Stimulated activated CD4-positive, alpha-beta T cell treated with anti-CD3 and anti-CD28 coated beads, TNF-alpha, amount 100 ng/mL, for 4 hours (primary cell): ENCODE measurements at regions not wholly inside any gene's neighbourhood (a gene's known extent, or its start where the extent isn't known, plus 50 kb on each side); places are given as distances from the start of the nearest gene placed in this dataset.

Experiments used
- DNase-seq, 3 experiments: peaks; one replicate each; pipeline ENCODE4 v3.0.0-alpha.2; 2020; ENCODE audit warnings: low read depth in 3 of 3

GRCh38 chr11:70535191-70535971, 137.1 kb downstream of the CTTN start:
- no peak for DNase-seq

DNA sequence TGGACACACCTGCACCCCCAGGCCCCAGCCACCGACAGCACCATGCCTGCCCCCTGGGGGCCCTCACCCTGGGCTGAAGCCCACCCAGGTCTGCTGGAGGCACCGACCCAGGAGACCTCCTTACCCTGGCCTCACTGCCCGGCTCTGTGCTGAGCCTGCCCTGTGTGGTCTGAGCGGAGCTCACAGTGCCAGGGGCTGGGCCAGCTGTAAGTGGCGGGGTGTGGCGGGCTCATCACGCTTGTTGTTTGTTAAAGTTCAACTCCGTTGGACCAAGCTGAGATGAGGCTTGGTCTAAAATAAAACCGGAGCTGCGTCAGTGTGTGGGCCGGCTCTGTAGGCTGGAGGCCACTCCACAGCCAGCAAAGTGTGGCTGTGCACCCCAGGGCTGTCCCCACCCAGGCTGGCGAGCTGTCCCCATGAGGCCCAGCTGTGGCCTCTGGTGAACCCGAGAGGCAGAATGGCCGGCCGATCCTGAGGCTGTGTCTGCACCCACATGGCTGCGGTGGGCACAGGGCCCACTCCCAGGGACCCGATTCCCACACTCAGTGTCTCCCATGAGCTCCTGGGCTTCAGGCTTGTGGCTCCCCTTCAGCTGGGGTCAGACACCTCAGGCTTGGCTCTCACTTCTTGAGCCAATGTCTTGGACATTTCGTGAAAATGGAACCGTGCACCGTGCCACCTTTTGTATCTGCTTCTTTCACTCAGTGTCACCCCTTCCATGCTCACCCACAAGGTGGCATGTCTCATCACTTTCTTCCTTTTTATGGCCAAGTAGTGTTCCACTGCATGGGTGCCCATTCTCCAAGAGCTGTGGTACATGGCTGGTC, 137.9 kb downstream of the CTTN start:
- DNase-seq: no peak

GRCh38 chr11:70537576-70538571, 139.5 kb downstream of the CTTN start:
- DNase-seq: no peak

- no peak for DNase-seq
Observed at GRCh38 chr11:70538641-70539359, 140.5 kb downstream of the CTTN start.

GRCh38 chr11:70539360-70540095, 141.2 kb downstream of the CTTN start:
- no peak for DNase-seq

- DNase-seq: no peak
Observed at GRCh38 chr11:70540196-70540595, 141.9 kb downstream of the CTTN start.

DNA sequence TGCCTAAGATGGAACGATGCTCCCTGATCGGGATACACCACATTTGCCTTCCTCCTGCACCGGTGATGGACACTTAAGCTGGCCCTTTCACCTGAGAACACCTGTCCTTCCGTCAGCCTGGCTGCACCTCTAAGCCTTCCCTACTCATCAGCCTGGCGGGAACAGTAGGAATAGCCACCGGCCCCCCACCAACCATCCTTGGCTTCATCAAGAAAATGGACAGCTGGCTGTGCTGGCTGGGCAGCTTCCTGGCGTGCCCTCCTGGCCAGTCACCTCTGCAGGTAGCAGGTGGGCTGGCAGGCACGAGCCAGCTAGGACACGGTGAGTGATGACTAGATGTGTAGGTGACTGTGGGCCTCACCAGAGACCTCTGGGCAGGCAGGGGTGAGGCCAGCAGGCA, 142.8 kb downstream of the CTTN start:
- DNase-seq: no peak

DNA sequence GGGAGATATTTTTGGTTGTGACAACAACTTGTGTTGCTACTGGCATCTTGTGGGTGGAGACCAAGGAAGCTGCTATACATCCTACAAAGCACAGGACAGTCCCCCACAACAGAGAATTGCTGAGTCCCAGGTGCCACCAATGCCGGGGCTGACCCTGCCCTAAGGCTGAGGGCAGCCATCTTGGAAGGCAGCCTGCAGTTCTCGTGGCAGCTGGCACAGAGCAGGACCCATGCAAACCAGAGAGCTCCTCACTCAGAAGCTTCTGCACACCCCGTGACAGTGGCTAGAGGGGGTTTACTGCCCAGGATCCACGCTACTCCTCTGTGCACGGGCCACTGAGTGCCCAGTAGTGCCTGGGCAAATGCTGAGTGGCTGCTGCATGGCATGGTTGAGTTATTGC, 143.4 kb downstream of the CTTN start:
- no peak for DNase-seq

DNA sequence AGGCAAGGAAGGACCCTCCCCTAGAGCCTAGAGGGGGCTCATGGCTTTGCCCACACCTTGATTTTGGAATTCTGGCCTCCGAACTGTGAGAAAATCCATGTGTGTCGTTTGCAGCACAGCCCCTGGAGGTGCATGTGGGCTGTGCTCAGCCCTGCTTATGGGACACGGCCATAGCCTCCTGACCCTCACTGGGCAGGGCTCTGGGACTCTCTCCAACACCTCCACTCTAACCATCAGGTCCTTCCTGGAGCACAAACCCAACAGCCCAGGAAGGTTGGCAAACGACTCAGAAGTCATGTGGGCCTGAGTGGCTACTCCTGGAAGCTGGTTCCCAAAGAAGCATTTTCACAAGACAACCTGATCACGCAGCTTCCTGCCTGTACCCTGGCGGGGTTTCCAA, 144.1 kb downstream of the CTTN start:
- DNase-seq: no peak

- no peak for DNase-seq
Observed at GRCh38 chr11:70542811-70543210, 144.5 kb downstream of the CTTN start.

DNA sequence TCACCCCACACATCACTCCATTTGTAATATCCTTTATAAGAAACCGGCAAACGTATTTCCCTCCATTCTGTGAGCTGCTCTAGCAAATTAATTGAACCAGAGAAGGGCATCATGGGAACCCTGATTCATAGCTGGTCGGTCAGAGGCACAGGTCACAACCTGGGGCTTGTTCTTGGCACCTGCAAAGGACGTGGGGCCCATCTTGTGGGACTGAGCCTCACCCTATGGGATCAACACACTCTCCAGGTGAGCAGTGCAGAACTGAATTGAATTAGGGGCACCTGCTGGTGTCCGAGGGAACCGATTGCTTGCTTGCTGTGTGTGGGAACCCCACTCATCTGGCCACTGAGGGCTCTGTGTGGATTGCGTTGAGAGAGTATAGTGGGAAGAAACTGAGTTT, 145.3 kb downstream of the CTTN start:
- DNase-seq: no peak

GRCh38 chr11:70544067-70544773, 145.9 kb downstream of the CTTN start:
- DNase-seq: no peak

DNA sequence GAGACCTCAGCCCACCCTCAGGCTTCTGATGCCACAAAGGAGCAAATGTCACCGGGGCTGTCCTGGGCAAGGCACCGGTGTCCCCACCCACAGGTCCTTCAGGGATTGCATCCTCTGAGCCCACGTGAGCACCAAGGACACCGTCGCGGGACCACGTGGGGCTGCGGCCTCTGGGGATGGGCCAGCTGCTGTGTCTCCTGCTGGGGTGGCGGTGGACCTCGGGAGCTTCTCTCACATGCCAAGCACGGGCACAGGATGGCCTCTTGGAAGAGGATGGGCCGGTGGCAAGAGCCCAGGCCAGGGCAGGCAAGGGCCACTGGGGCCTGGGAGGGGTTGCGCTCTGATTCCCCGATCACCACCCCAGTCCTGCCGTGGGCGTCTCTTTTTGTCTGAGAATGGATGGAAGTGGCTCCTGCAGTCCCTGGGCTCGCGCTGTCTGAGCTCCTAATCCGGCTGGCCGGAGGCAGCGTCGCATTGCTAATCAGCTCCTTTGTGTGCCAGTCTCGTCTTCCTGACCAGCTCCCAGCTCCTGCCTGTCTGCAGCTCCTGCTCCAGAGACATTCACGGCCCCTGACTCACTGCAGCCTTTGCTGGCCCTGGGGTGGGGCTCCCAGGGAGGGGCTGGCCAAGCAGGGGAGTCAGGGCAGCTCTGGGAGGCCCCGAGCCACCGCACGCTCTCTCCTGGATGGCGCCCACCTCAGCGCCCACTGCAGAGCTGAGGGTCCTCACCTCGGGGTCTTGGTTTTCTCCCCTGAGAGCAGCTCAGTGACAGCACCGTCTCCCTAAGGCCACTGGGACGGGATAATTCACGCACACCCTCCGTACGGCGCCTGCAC, 146.7 kb downstream of the CTTN start:
- no peak for DNase-seq

GRCh38 chr11:70545610-70545912, 147.2 kb downstream of the CTTN start:
- no peak for DNase-seq

DNA sequence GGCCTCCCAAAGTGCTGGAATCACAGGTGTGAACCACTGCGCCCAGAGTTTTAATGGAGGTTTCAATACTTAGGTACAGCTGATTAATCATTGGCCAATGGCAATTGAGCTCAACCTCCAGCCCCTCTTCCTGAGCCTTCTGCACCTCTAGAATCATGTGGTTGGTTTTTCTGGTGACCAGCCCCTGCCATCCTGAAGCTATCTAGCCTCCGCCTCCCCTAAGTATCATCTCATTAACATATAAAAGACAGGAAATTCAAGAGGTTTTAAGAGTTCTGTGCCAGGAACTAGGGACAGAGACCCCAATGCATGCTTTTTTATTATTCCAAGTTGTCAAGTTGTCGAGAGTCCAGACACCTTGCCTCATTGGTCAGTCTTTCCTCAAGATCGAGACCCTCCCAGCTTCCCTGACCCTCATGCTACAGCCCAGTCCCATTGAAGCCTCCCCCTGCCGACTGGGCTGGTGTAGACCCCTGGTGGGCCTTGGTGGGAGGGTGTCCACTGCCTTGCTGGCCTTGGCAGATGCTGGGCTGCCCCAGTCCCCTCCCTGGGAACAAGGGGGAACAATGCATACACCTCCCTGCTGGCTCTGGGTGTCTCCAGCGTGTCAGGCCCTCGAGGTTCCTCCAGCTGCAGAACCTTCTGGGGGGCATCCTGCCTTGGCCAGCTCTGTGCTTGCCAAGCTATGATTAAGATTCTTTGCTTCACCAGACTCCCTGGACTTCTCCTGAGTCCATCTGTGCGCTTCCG, 148.0 kb downstream of the CTTN start:
- no peak for DNase-seq

DNA sequence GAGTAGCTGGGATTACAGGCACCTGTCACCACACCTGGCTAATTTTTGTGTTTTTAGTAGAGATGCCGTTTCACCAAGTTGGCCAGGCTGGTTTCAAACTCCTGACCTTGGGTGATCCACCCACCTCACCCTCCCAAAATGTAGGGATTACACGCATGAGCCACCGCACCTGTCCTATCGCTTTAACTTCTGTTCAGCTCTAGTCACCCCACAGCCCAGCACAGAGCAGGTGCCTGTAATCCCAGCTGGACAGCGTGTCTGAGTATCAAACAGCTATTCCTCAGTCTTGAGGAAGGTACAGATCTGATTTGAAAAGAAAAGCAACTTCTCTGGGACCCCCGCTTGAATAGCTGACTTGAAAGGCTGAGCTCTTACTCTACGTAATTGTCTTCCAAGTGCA, 149.1 kb downstream of the CTTN start:
- DNase-seq: no peak

DNA sequence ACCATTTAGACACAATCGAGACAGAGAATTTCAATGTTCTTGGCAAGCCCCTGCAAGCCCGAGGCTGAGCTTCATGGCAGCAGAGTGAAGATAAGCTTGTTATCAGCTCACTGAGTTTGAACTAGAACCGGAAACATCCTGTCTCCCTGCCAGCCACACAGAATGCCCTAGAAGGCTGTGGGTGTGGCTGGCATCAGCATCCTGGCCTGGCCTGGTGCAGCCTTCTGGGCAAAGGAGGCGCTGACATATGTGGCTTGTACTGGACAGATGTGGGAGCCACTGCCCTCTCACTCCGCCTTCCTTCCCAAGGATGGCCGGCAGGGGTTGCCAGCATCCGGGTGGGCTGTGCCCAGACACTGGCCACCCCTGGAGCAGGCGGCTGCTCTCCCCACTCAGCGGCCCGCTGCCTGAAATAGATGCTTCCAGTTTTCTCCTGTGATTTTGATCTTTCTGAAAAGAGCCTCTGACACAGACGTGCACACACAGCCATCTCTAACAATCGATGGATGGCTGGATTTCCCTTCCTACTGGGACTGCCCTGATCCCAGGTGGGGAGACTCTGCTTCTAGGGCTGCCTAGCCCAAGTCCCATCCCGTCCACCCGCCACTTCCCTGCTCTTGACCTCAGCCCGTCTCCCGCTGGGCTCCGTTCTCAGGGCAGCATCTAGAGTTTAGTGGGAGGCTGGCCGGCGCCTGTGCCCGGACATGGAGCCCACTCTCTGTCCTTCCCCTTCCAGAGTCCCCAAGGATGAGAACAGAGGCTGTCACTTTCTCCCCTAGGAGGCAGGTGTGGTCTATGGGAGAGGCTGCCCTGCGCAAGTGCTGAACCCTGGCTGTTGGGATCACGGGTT, 149.7 kb downstream of the CTTN start:
- no peak for DNase-seq

GRCh38 chr11:70548976-70549375, 150.6 kb downstream of the CTTN start:
- DNase-seq: no peak
